ENCODE measurements at regions not wholly inside any gene's neighbourhood (a gene's known extent, or its start where the extent isn't known, plus 50 kb on each side); places are given as distances from the start of the nearest gene placed in this dataset.

DNA sequence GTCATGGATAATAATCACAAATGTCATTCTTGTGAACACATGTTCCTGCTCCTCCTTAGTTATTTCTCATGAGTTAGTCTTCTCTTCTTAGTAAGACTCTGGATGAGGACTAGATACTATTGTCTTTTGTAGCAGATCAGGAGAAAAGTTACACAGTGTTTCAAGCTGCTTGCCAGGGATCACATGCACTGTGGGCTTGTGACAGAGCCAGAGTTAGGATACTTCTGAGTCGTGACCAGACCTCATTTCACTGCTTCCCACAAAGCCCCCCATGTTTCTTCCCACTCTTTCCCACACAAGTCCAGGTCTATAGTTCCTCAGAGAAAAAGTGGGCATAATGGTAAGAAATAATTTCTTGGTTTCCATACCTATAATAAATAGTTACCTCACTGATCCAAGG, 80.2 kb upstream of the LRATD1 start:
- no peak overlapping the region for H3K27ac ChIP-seq (ENCODE audit: extremely low read depth, low read depth, low read length)
- intact Hi-C loops (cut with micrococcal nuclease): no loop called here
- CTCF ChIA-PET (ENCODE audit: low intra/inter-chr PET ratio): no interaction called here
- no peaks in the 10 kb centered on the region for H3K4me1 ChIP-seq (replicated peaks in 1 of 2; ENCODE audit: control insufficient read depth in 2 of 2, insufficient read depth in 2 of 2, low read length in 2 of 2)
- no peaks in the 10 kb centered on the region for H4K20me1 ChIP-seq (replicated peaks; ENCODE audit: control insufficient read depth, insufficient read depth, low read length)
- 0% methylated on average over 1 of the region's 1 CpG for WGBS (ENCODE audit: insufficient coverage, low coverage, missing lambda C conversion rate)
- H3K4me2 ChIP-seq (ENCODE audit: insufficient read depth, low read length): no peak overlapping the region
- no peaks in the 10 kb centered on the region for H3K27me3 ChIP-seq (ENCODE audit: control insufficient read depth in 2 of 2, insufficient read depth in 2 of 2, low read length in 2 of 2)
- H3K9me1 ChIP-seq (ENCODE audit: control insufficient read depth, insufficient read depth, low read length): no peaks in the 10 kb centered on the region
- H3K9ac ChIP-seq (ENCODE audit: insufficient read depth in 1 of 2, low read depth in 2 of 2, low read length in 2 of 2): no peak overlapping the region
- ATAC-seq (no peak), FAIRE-seq (no peak), DNase-seq (ENCODE audit: extremely low read depth in 1 of 4, low spot score in 3 of 4) (no peak)
- BruUV-seq (replicated peaks): no TSS peak
- in situ Hi-C loops (cut with MboI): no loop called here
- TF ChIP-seq ETV5 (CRISPR knock-in tag; IDR thresholded peaks at IDR 0.05; ENCODE audit: low read depth) (no peak), SP1 (CRISPR knock-in tag; IDR thresholded peaks at IDR 0.05) (no peak), TRIM28 (IDR thresholded peaks at IDR 0.05) (no peak), CBX8 (IDR thresholded peaks at IDR 0.05; ENCODE audit: borderline replicate concordance, extremely low read depth, low read depth, low read length, poor library complexity, severe bottlenecking) (no peak), NRF1 (conservative IDR thresholded peaks at IDR 0.05 in 1 of 2, IDR thresholded peaks at IDR 0.05 in 1 of 2) (no peak), RBM39 (optimal IDR thresholded peaks at IDR 0.05; ENCODE audit: low read depth, low read length) (no peak), MYBL2 (IDR thresholded peaks at IDR 0.05; ENCODE audit: low read depth) (no peak), MYBL2 (CRISPR knock-in tag; IDR thresholded peaks at IDR 0.05; ENCODE audit: borderline replicate concordance) (no peak), ZNF76 (CRISPR knock-in tag; IDR thresholded peaks at IDR 0.05; ENCODE audit: borderline replicate concordance) (no peak), LEF1 (IDR thresholded peaks at IDR 0.05) (no peak), GATA2 (CRISPR knock-in tag; IDR thresholded peaks at IDR 0.05) (no peak)
- TF ChIP-seq, protein P1, sequence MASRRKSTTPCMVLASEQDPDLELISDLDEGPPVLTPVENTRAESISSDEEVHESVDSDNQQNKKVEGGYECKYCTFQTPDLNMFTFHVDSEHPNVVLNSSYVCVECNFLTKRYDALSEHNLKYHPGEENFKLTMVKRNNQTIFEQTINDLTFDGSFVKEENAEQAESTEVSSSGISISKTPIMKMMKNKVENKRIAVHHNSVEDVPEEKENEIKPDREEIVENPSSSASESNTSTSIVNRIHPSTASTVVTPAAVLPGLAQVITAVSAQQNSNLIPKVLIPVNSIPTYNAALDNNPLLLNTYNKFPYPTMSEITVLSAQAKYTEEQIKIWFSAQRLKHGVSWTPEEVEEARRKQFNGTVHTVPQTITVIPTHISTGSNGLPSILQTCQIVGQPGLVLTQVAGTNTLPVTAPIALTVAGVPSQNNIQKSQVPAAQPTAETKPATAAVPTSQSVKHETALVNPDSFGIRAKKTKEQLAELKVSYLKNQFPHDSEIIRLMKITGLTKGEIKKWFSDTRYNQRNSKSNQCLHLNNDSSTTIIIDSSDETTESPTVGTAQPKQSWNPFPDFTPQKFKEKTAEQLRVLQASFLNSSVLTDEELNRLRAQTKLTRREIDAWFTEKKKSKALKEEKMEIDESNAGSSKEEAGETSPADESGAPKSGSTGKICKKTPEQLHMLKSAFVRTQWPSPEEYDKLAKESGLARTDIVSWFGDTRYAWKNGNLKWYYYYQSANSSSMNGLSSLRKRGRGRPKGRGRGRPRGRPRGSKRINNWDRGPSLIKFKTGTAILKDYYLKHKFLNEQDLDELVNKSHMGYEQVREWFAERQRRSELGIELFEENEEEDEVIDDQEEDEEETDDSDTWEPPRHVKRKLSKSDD (conservative IDR thresholded peaks at IDR 0.05; ENCODE audit: low read length): no peak
- H3K79me2 ChIP-seq (ENCODE audit: control insufficient read depth, insufficient read depth, low read length): no peaks in the 10 kb centered on the region
- H3K36me3 ChIP-seq (ENCODE audit: control insufficient read depth, insufficient read depth, low read length): no peaks in the 10 kb centered on the region
- H3K9me3 ChIP-seq (replicated peaks; ENCODE audit: control insufficient read depth, insufficient read depth, low read depth, low read length): no peaks in the 10 kb centered on the region
- POLR2A ChIA-PET: no interaction called here
- H3K4me3 ChIP-seq: no peak overlapping the region
- no peak overlapping the region for H2AFZ ChIP-seq (ENCODE audit: low read depth, low read length)
